Activated CD8-positive, alpha-beta memory T cell treated with anti-CD3 and anti-CD28 coated beads, Interleukin-2, amount 10 ng/mL, durations not matched to agents 7 days and 5 days (primary cell): ENCODE measurements at regions not wholly inside any gene's neighbourhood (a gene's known extent, or its start where the extent isn't known, plus 50 kb on each side); places are given as distances from the start of the nearest gene placed in this dataset.
"Not testable (repeated sequence)": the region's sequence is repeated elsewhere in the genome, so short reads cannot be mapped to it uniquely, and the experiment has no call there.

Experiments
- ATAC-seq: fragments of 150-1000 bp; cut with Tn5 transposase; one replicate; pipeline ENCODE4 v1.10.0; 2021; ENCODE audit warnings: moderate library complexity
- CTCF ChIA-PET: fragments of 350-600 bp; sonication (Branson Sonifier 250); formaldehyde crosslinking; loops from one replicate; lab custom pipeline; 2021; ENCODE audit warnings: antibody characterized with exemption; lab: Charles Lee
- DNase-seq: peaks from one replicate; pipeline ENCODE4 v3.0.0-alpha.2; 2020
- H3K27ac Mint-ChIP-seq: one replicate; pipeline ENCODE4 v1.8.0; 2021; ENCODE audit warnings: mild to moderate bottlenecking, mixed read lengths
- H3K27me3 Mint-ChIP-seq: one replicate; pipeline ENCODE4 v1.8.0; 2021; ENCODE audit warnings: mixed read lengths
- H3K36me3 Mint-ChIP-seq: one replicate; pipeline ENCODE4 v1.8.0; 2021; ENCODE audit warnings: mild to moderate bottlenecking, mixed read lengths
- H3K4me1 Mint-ChIP-seq: one replicate; pipeline ENCODE4 v1.8.0; 2021; ENCODE audit warnings: mixed read lengths
- H3K4me3 Mint-ChIP-seq: one replicate; pipeline ENCODE4 v1.8.0; 2021; ENCODE audit warnings: mild to moderate bottlenecking, moderate library complexity, mixed read lengths
- H3K9me3 Mint-ChIP-seq: one replicate; pipeline ENCODE4 v1.8.0; 2022; ENCODE audit warnings: low read depth, mixed read lengths

DNA sequence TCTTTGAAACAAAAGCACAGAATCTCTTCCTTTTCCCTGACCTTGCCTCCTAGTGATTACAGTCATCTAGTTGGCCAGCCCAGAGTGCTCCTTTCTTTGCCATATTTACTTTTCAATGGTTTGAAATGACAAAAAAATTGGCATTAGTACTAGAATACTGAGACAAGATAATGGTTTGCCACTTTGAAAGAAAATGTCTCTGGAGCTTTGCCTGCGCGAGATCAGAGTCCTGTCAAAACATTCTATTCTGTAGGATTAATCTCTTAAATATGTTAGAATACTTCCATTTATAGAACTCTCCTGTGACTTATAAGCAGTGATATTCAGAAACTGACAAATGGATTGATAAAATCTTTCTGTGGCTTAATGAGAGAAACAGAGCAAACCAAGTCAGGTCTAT is 484.0 kb upstream of the IZUMO3 start:
- DNase-seq (no peak), ATAC-seq (no peak)
- CTCF ChIA-PET, result no interaction called here
- no peak overlapping the region for H3K27ac Mint-ChIP-seq
- H3K4me1 Mint-ChIP-seq, result no peaks in the 10 kb centered on the region
- H3K36me3 Mint-ChIP-seq, result no peaks in the 10 kb centered on the region
- no peak overlapping the region for H3K4me3 Mint-ChIP-seq
- peaks cover 9% of the 10 kb centered on the region for H3K9me3 Mint-ChIP-seq
- no peaks in the 10 kb centered on the region for H3K27me3 Mint-ChIP-seq

DNA sequence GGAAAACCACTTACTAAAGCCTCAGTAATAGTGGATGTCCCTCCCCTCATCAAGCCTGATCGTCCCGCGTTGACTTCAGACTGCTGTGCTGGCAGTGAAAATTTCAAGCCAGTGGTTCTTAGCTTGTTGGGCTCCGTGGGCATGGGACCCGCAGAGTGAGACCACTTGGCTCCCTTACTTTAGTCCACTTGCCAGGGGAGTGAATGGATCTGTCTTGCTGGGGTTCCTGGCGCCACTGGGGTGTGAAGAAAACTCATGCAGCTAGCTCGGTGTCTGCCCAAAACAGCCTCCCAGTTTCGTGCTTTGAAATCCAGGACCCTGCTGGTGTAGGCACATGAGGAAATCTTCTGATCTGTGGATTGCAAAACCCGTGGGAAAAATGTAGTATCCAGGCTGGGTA is 480.0 kb upstream of the IZUMO3 start:
- Mint-ChIP-seq H3K27ac (no peak overlapping the region), H3K4me1 (no peaks in the 10 kb centered on the region), H3K36me3 (no peaks in the 10 kb centered on the region), H3K27me3 (no peaks in the 10 kb centered on the region), H3K4me3 (no peak overlapping the region), H3K9me3 (peaks cover 26% of the 10 kb centered on the region)
- DNase-seq (no peak), ATAC-seq (no peak)
- CTCF ChIA-PET, result no interaction called here

DNA sequence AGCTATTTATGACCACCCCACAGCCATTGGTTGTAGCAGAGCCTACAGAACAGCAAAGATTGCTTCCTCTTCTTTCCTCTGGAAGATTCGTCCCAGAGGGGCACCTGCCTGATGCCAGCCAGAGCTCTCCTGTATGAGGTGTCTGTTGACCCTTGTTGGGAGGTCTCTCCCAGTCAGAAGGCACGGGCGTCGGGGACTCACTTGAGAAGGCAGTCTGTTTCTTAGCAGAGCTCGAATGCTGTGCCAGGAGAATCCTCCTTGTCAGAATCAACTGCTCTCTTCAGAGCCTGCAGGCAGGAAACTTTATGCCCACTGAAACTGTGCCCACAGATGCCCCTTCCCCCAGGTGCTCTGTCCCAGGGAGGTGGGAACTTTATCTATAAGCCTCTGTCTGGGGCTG is 479.5 kb upstream of the IZUMO3 start:
- CTCF ChIA-PET, result no interaction called here
- Mint-ChIP-seq H3K36me3 (no peaks in the 10 kb centered on the region), H3K4me3 (no peak overlapping the region), H3K9me3 (peaks cover 28% of the 10 kb centered on the region), H3K27ac (no peak overlapping the region), H3K4me1 (no peaks in the 10 kb centered on the region), H3K27me3 (no peaks in the 10 kb centered on the region)
- no peak for DNase-seq
- ATAC-seq, result no peak

DNA sequence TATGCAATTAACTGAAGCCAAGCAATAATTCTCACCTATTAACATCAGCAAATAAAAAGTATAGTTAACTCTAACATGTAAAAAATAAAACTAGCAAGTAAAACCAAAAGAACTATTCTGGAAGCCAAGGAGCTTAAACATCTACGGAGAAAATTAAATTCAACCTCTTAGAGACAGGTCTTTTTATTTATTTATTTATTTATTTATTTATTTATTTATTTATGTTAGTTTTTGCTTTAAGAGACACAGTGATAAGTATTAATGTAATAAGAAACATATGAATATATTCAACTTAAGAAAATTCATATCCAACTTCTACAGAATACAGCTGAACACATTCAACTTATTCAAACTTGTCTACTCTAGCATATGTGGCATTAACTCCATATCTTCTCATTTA is 472.1 kb upstream of the IZUMO3 start:
- Mint-ChIP-seq H3K27ac (no peak overlapping the region), H3K27me3 (no peaks in the 10 kb centered on the region), H3K9me3 (peaks cover 19% of the 10 kb centered on the region)

DNA sequence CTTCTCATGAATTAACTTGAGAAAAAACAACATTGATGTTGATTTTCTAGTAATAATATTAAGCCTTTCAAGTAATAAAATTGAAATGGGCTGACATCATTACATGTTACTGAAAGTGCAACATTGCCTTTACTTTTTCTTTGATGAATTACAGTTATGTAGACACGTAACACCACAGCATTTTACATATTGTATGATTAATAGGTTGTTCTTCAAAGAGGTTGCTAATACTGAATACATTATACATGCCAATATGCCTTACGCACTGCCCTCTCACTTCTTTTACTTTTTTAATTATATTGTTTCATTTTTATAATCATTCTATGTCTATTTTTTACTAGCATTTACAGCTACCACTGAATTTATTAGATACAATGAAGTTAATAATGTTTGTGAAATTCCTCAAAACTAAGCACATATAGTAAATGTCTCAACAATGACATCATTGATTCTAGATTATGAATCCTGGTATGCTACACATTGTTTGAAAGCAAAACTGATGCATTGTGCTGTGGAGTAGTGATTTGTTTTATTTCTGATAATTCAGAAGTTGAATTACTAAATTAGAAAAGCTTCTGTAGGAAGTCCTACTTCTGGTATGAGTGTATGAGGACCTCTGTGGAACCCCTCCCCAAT is 464.4 kb upstream of the IZUMO3 start:
- no peaks in the 10 kb centered on the region for H3K36me3 Mint-ChIP-seq
- ATAC-seq, result no peak
- no peak for DNase-seq
- no peak overlapping the region for H3K4me3 Mint-ChIP-seq
- H3K27ac Mint-ChIP-seq, result no peak overlapping the region
- no peaks in the 10 kb centered on the region for H3K27me3 Mint-ChIP-seq
- no peaks in the 10 kb centered on the region for H3K4me1 Mint-ChIP-seq
- CTCF ChIA-PET, result no interaction called here
- H3K9me3 Mint-ChIP-seq, result peaks cover 8% of the 10 kb centered on the region

More for the DNA sequence above, 472.1 kb upstream of the IZUMO3 start:
- no peak for ATAC-seq
- Mint-ChIP-seq H3K4me3 (no peak overlapping the region), H3K4me1 (no peaks in the 10 kb centered on the region), H3K36me3 (no peaks in the 10 kb centered on the region)
- CTCF ChIA-PET, result no interaction called here
- DNase-seq, result no peak

DNA sequence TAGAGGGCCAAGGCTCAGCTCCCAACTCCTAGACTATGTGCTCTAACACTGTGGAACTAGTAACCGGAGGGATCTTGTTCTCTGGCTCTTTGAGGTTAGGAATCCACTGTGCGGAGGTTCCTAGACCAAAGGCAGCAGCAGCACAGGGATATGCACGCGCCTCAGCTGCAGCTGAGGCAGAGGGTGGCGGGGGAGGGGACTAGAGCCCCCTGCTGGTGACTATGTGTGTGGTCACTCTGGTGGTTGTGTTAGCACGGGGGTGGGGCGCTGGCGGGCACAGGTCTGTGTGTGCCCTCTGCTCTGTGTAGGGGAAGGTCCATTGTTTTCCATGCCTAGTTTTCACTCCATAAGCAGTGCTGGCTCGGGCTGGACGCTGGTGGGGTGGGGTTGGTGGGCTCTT is 458.0 kb upstream of the IZUMO3 start:
- no peaks in the 10 kb centered on the region for H3K36me3 Mint-ChIP-seq
- CTCF ChIA-PET, result no interaction called here
- no peaks in the 10 kb centered on the region for H3K4me1 Mint-ChIP-seq
- no peak for DNase-seq
- ATAC-seq, result no peak
- no peaks in the 10 kb centered on the region for H3K27me3 Mint-ChIP-seq
- no peak overlapping the region for H3K27ac Mint-ChIP-seq
- no peak overlapping the region for H3K4me3 Mint-ChIP-seq
- H3K9me3 Mint-ChIP-seq, result peaks cover 14% of the 10 kb centered on the region

DNA sequence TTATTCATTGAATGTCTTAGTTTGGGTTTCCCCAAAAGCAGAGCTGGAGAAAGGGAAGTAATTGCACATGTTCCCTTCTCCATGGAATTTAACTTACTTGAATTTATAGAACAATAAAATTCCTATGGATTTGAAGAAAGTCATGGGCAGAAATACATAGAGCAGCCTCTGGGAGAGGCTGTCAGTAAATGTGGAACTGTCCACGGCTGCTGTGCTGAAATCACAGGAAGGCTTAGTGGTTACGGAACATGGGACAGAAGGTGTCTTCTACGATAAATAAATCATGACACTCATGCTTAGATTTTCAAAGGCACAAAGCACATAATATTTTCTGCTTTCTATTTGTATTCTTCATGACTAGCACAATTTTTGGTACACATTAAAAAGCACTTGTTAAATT is 440.6 kb upstream of the IZUMO3 start:
- H3K4me3 Mint-ChIP-seq, result no peak overlapping the region
- CTCF ChIA-PET, result no interaction called here
- no peaks in the 10 kb centered on the region for H3K27me3 Mint-ChIP-seq
- H3K9me3 Mint-ChIP-seq, result peaks cover 9% of the 10 kb centered on the region
- no peak overlapping the region for H3K27ac Mint-ChIP-seq
- H3K4me1 Mint-ChIP-seq, result no peaks in the 10 kb centered on the region
- DNase-seq (no peak), ATAC-seq (no peak)
- no peaks in the 10 kb centered on the region for H3K36me3 Mint-ChIP-seq

DNA sequence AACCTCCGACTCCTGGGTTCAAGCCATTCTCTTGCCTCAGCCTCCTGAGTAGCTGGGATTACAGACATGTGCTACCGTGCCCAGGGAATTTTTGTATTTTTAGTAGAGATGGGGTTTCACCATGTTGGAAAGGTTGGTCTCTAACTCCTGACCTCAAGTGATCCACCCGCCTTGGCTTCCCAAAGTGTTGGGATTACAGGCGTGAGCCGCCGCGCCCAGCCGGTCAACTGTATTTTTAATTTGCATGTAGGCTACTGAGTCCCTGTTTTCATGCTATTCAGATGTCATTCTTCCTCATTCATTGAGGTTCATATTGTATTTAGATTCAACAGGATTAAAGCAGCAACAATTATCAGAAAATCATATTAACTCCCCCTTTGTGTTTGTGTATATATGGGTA is 425.1 kb upstream of the IZUMO3 start:
- H3K27me3 Mint-ChIP-seq, H3K27ac Mint-ChIP-seq, H3K4me1 Mint-ChIP-seq, DNase-seq, H3K4me3 Mint-ChIP-seq, ATAC-seq, H3K36me3 Mint-ChIP-seq, CTCF ChIA-PET: not testable (repeated sequence)
- peaks cover 17% of the 10 kb centered on the region for H3K9me3 Mint-ChIP-seq

DNA sequence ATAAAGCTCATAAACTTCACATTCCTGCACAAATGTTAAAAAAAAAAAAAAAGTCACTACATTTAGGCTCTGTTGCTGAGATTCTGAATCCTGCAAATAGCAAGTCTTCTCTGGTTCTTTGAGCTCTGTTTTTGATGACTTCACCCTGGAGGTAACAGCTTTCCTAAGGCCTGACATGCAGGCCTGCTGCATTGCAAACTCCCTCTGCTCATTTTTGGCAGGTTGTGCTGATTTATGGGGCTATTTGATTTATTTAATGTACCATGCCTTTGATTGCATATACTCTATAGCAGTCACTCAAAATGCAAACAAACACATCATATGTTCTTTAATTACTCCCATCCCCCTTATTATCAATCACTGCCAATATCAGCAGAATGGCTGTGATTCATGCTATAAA is 416.1 kb upstream of the IZUMO3 start:
- Mint-ChIP-seq H3K36me3 (no peaks in the 10 kb centered on the region), H3K27me3 (no peaks in the 10 kb centered on the region), H3K4me3 (no peak overlapping the region), H3K27ac (no peak overlapping the region), H3K9me3 (peaks cover 7% of the 10 kb centered on the region), H3K4me1 (no peaks in the 10 kb centered on the region)
- CTCF ChIA-PET, result no interaction called here
- ATAC-seq (no peak), DNase-seq (no peak)

DNA sequence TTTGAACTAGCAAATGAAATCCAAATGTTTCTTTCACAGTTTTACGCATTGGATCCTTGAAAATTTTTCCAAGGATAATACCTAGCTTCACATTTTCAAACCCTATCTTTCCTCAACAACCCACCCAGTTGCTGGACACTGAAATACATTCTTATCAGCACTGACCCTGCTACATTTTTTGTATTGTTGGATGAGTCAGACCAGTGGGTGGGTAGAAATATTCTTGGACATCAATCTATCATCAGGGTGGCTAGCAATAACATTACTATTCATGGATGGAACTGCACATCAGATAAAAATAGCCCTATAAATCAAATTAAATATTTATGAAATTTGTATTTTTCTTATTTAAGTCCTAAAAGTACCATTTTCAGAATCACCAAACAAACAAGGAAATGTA is 407.4 kb upstream of the IZUMO3 start:
- H3K4me3 Mint-ChIP-seq, result no peak overlapping the region
- peaks cover 15% of the 10 kb centered on the region for H3K9me3 Mint-ChIP-seq
- H3K27me3 Mint-ChIP-seq, result no peaks in the 10 kb centered on the region
- DNase-seq, result no peak
- CTCF ChIA-PET, result no interaction called here
- no peaks in the 10 kb centered on the region for H3K4me1 Mint-ChIP-seq
- H3K36me3 Mint-ChIP-seq, result no peaks in the 10 kb centered on the region
- ATAC-seq, result no peak
- H3K27ac Mint-ChIP-seq, result no peak overlapping the region

DNA sequence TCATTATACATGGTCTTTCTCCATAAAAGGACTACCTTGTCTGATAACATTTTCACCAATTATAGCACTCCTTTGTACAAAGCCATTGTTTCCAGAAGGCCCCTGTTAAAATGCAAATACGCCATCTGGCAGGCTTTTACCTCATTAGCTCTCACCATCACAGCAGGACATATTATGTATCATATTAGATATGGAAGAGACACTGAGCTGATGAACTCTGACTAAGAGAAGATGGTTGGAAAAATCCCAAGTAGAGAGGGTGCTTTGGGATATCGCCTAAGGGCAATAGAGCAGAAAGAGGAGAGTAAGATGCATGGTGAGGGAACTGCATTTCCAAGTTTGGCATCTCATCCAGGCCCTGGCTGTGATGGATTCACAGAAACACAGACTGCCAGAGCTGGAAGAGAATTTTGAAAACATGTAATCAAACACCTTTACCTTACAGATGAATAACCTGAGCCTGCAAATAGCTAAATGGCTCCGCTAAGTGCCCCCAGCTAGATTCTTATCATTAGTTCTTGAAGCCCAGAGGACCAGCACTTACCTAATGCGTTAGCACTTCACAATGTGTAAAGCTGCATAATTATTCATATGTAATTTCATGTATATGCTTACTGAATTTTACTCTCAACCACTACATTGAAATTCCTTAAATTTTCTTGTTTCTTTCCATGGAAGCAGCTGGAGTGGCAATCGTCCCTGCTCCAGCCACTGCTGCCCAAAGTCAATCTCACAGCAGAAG is 393.6 kb upstream of the IZUMO3 start:
- CTCF ChIA-PET, result no interaction called here
- H3K27me3 Mint-ChIP-seq, result no peaks in the 10 kb centered on the region
- peaks cover 11% of the 10 kb centered on the region for H3K9me3 Mint-ChIP-seq
- no peak for ATAC-seq
- H3K27ac Mint-ChIP-seq, result no peak overlapping the region
- H3K36me3 Mint-ChIP-seq, result no peaks in the 10 kb centered on the region
- DNase-seq, result no peak
- no peak overlapping the region for H3K4me3 Mint-ChIP-seq
- H3K4me1 Mint-ChIP-seq, result no peaks in the 10 kb centered on the region

DNA sequence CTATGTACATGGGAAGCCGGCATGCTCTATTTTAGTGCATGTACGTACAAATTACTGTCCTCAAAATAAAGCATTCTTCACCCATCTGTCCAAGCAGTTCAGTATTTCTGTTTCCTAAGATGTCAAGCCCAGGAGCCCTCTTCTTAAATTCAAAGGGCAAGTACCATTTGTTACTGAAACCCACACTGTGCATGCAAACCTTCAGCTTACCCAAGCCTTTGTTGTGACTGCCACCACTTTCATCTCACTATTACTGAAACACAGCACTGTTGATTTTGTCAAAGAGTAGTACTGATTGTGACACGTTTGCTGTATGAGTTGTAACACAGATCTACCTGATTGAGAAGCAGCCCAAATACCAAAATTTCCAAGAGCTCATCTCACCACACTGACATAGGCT is 390.4 kb upstream of the IZUMO3 start:
- no peaks in the 10 kb centered on the region for H3K27me3 Mint-ChIP-seq
- H3K4me1 Mint-ChIP-seq, result no peaks in the 10 kb centered on the region
- H3K36me3 Mint-ChIP-seq, result no peaks in the 10 kb centered on the region
- DNase-seq (no peak), ATAC-seq (no peak)
- H3K27ac Mint-ChIP-seq, result no peak overlapping the region
- CTCF ChIA-PET, result no interaction called here
- peaks cover 6% of the 10 kb centered on the region for H3K9me3 Mint-ChIP-seq
- H3K4me3 Mint-ChIP-seq, result no peak overlapping the region

DNA sequence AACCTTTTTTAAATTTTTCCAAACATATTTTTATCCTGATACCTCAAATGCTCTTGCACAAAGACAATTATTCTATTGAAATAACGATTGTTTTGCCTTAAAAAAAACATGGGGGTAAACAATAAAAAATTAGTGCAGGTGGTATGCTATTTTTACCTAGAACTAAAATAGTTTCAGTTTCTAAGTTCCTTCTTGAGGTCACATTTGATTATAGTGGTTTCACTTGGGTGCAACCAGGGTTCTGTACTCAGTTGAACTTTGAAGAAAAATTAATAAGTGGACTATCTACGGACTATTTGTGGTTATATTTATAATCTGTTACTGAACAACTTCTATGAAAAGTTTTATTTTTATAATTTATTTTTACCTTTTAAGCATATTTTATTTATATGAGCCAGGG is 387.1 kb upstream of the IZUMO3 start:
- Mint-ChIP-seq H3K9me3 (peaks cover 6% of the 10 kb centered on the region), H3K36me3 (no peaks in the 10 kb centered on the region), H3K27ac (no peak overlapping the region), H3K4me1 (no peaks in the 10 kb centered on the region), H3K27me3 (no peaks in the 10 kb centered on the region), H3K4me3 (no peak overlapping the region)
- DNase-seq (no peak), ATAC-seq (no peak)
- CTCF ChIA-PET, result no interaction called here

DNA sequence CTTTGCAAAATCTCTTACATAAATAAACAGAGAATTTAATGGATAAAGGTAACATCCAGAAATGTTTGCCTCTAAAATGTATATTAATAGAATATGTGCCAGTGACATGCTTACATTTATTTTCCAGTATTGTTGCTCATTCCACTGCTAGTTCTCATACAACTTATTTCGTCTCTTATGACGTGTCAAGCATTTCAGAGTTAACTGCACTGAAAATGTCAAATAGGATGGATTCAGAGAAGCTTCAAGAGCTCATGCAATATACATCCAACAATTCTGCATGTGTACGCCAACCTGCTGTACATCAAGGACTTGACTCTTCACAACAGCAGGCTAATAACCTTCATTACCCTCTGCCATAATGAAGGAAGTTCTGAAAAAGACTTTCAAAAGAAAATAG is 386.2 kb upstream of the IZUMO3 start:
- H3K9me3 Mint-ChIP-seq, result peaks cover 6% of the 10 kb centered on the region
- DNase-seq (no peak), ATAC-seq (no peak)
- no peak overlapping the region for H3K4me3 Mint-ChIP-seq
- no peaks in the 10 kb centered on the region for H3K4me1 Mint-ChIP-seq
- H3K27me3 Mint-ChIP-seq, result no peaks in the 10 kb centered on the region
- CTCF ChIA-PET, result no interaction called here
- H3K27ac Mint-ChIP-seq, result no peak overlapping the region
- H3K36me3 Mint-ChIP-seq, result no peaks in the 10 kb centered on the region
